ENCODE measurements at regions not wholly inside any gene's neighbourhood (a gene's known extent, or its start where the extent isn't known, plus 50 kb on each side); places are given as distances from the start of the nearest gene placed in this dataset.

DNA sequence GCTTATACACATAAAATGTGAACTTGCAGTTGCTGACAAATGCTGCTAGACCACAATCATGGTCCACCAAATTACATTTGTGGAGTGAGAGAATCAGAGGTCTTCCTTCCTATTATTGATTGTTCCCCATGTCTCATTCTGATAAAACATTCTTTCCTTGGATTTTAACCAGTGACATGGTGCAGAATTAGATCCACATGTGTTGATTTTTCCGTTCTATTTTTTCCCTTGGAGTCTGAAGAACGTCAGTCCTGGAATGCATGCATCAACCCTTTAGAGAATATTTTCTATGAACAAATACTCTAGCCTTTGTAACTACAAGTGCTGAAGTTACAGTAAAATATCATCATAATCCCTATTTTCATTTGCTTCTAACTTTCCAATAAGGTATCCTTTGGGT is 170.7 kb upstream of the SPRY4 start:
- TF ChIP-seq, protein P1, sequence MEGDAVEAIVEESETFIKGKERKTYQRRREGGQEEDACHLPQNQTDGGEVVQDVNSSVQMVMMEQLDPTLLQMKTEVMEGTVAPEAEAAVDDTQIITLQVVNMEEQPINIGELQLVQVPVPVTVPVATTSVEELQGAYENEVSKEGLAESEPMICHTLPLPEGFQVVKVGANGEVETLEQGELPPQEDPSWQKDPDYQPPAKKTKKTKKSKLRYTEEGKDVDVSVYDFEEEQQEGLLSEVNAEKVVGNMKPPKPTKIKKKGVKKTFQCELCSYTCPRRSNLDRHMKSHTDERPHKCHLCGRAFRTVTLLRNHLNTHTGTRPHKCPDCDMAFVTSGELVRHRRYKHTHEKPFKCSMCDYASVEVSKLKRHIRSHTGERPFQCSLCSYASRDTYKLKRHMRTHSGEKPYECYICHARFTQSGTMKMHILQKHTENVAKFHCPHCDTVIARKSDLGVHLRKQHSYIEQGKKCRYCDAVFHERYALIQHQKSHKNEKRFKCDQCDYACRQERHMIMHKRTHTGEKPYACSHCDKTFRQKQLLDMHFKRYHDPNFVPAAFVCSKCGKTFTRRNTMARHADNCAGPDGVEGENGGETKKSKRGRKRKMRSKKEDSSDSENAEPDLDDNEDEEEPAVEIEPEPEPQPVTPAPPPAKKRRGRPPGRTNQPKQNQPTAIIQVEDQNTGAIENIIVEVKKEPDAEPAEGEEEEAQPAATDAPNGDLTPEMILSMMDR (IDR thresholded peaks at IDR 0.05) = no peak
- no peak for TF ChIP-seq POLR2A (IDR thresholded peaks at IDR 0.05)
